BLaER1 (cell line): ENCODE measurements at regions not wholly inside any gene's neighbourhood (a gene's known extent, or its start where the extent isn't known, plus 50 kb on each side); places are given as distances from the start of the nearest gene placed in this dataset.

Experiments used
- H3K27ac ChIP-seq: shearing (Covaris generic); formaldehyde crosslinking; 2 replicates; pipeline ENCODE4 v1.8.1; 2022
- H3K27me3 ChIP-seq: shearing (Covaris generic); formaldehyde crosslinking; 2 replicates; pipeline ENCODE4 v1.8.1; 2022
- H3K36me3 ChIP-seq: shearing (Covaris generic); formaldehyde crosslinking; 2 replicates; pipeline ENCODE4 v1.8.1; 2022
- H3K4me1 ChIP-seq: shearing (Covaris generic); formaldehyde crosslinking; 2 replicates; pipeline ENCODE4 v1.8.1; 2022
- H3K4me2 ChIP-seq: shearing (Covaris generic); formaldehyde crosslinking; 2 replicates; pipeline ENCODE4 v1.8.1; 2022
- H3K4me3 ChIP-seq: shearing (Covaris generic); formaldehyde crosslinking; 2 replicates; pipeline ENCODE4 v1.8.1; 2022
- H3K9ac ChIP-seq: shearing (Covaris generic); formaldehyde crosslinking; 2 replicates; pipeline ENCODE4 v1.8.1; 2022
- H3K9me3 ChIP-seq: shearing (Covaris generic); formaldehyde crosslinking; 2 replicates; pipeline ENCODE4 v1.8.1; 2022
- H4K20me1 ChIP-seq: shearing (Covaris generic); formaldehyde crosslinking; 2 replicates; pipeline ENCODE4 v1.8.1; 2022
- Cebpa-rat ChIP-seq: shearing (Covaris generic); IDR thresholded peaks from 2 replicates; pipeline ENCODE4 v1.8.1; 2022

- H3K4me1 ChIP-seq = peaks cover 22% of the 10 kb centered on the region
- no peaks in the 10 kb centered on the region for H3K27me3 ChIP-seq
- no peak for TF ChIP-seq Cebpa-rat
- no peaks in the 10 kb centered on the region for H3K9me3 ChIP-seq
- H3K4me2 ChIP-seq = no peak overlapping the region
- no peaks in the 10 kb centered on the region for H4K20me1 ChIP-seq
- H3K27ac ChIP-seq = no peak overlapping the region
- no peak overlapping the region for H3K9ac ChIP-seq
- H3K4me3 ChIP-seq = no peak overlapping the region
- no peaks in the 10 kb centered on the region for H3K36me3 ChIP-seq
Observed at GRCh38 chr2:16325016-16325975, 340.3 kb downstream of the CYRIA start.

- no peaks in the 10 kb centered on the region for H3K27me3 ChIP-seq
- peaks cover 22% of the 10 kb centered on the region for H3K4me1 ChIP-seq
- no peaks in the 10 kb centered on the region for H3K9me3 ChIP-seq
- no peak overlapping the region for H3K9ac ChIP-seq
- no peak overlapping the region for H3K4me2 ChIP-seq
- H3K27ac ChIP-seq = no peak overlapping the region
- H3K4me3 ChIP-seq = no peak overlapping the region
- TF ChIP-seq Cebpa-rat = no peak
- no peaks in the 10 kb centered on the region for H4K20me1 ChIP-seq
- H3K36me3 ChIP-seq = no peaks in the 10 kb centered on the region
Observed at GRCh38 chr2:16324544-16324937, 341.1 kb downstream of the CYRIA start.

GRCh38 chr2:16323551-16324543 is 341.8 kb downstream of the CYRIA start:
- H3K4me2 ChIP-seq = no peak overlapping the region
- H3K9me3 ChIP-seq = no peaks in the 10 kb centered on the region
- TF ChIP-seq Cebpa-rat = no peak
- H4K20me1 ChIP-seq = no peaks in the 10 kb centered on the region
- H3K9ac ChIP-seq = no peak overlapping the region
- no peak overlapping the region for H3K27ac ChIP-seq
- H3K36me3 ChIP-seq = no peaks in the 10 kb centered on the region
- H3K27me3 ChIP-seq = no peaks in the 10 kb centered on the region
- H3K4me3 ChIP-seq = no peak overlapping the region
- peaks cover 22% of the 10 kb centered on the region for H3K4me1 ChIP-seq

GRCh38 chr2:16323126-16323520 is 342.5 kb downstream of the CYRIA start:
- H4K20me1 ChIP-seq = no peaks in the 10 kb centered on the region
- H3K4me1 ChIP-seq = peaks cover 29% of the 10 kb centered on the region
- no peaks in the 10 kb centered on the region for H3K27me3 ChIP-seq
- no peak overlapping the region for H3K4me3 ChIP-seq
- no peak overlapping the region for H3K9ac ChIP-seq
- H3K9me3 ChIP-seq = no peaks in the 10 kb centered on the region
- no peak overlapping the region for H3K4me2 ChIP-seq
- H3K27ac ChIP-seq = no peak overlapping the region
- no peak for TF ChIP-seq Cebpa-rat
- H3K36me3 ChIP-seq = no peaks in the 10 kb centered on the region

GRCh38 chr2:16322308-16323125 is 343.1 kb downstream of the CYRIA start:
- H3K36me3 ChIP-seq = no peaks in the 10 kb centered on the region
- no peak overlapping the region for H3K27ac ChIP-seq
- H3K4me1 ChIP-seq = peaks cover 26% of the 10 kb centered on the region
- no peaks in the 10 kb centered on the region for H3K27me3 ChIP-seq
- no peak overlapping the region for H3K4me3 ChIP-seq
- H3K4me2 ChIP-seq = no peak overlapping the region
- no peaks in the 10 kb centered on the region for H3K9me3 ChIP-seq
- no peak for TF ChIP-seq Cebpa-rat
- H3K9ac ChIP-seq = no peak overlapping the region
- no peaks in the 10 kb centered on the region for H4K20me1 ChIP-seq

GRCh38 chr2:16321872-16322271 is 343.8 kb downstream of the CYRIA start:
- H3K9me3 ChIP-seq = no peaks in the 10 kb centered on the region
- no peaks in the 10 kb centered on the region for H3K36me3 ChIP-seq
- H3K9ac ChIP-seq = no peak overlapping the region
- no peaks in the 10 kb centered on the region for H4K20me1 ChIP-seq
- H3K4me2 ChIP-seq = no peak overlapping the region
- H3K27me3 ChIP-seq = no peaks in the 10 kb centered on the region
- H3K4me3 ChIP-seq = no peak overlapping the region
- no peak overlapping the region for H3K27ac ChIP-seq
- H3K4me1 ChIP-seq = peaks cover 26% of the 10 kb centered on the region
- no peak for TF ChIP-seq Cebpa-rat

- Histone ChIP-seq H3K9ac (no peak overlapping the region), H3K4me2 (no peak overlapping the region), H3K27me3 (no peaks in the 10 kb centered on the region), H3K9me3 (no peaks in the 10 kb centered on the region), H3K4me3 (no peak overlapping the region), H3K4me1 (peaks cover 26% of the 10 kb centered on the region), H3K36me3 (no peaks in the 10 kb centered on the region), H4K20me1 (no peaks in the 10 kb centered on the region), H3K27ac (no peak overlapping the region)
- no peak for TF ChIP-seq Cebpa-rat
Observed at GRCh38 chr2:16321256-16321655, 344.4 kb downstream of the CYRIA start.

GRCh38 chr2:16320716-16321115 is 344.9 kb downstream of the CYRIA start:
- Histone ChIP-seq H3K27ac (no peak overlapping the region), H3K36me3 (no peaks in the 10 kb centered on the region), H3K4me3 (no peak overlapping the region), H3K27me3 (no peaks in the 10 kb centered on the region), H3K9ac (no peak overlapping the region), H3K4me2 (no peak overlapping the region), H3K4me1 (peaks cover 21% of the 10 kb centered on the region), H4K20me1 (no peaks in the 10 kb centered on the region), H3K9me3 (no peaks in the 10 kb centered on the region)
- TF ChIP-seq Cebpa-rat = no peak

GRCh38 chr2:16319551-16320121 is 346.0 kb downstream of the CYRIA start:
- H3K4me1 ChIP-seq = peaks cover 21% of the 10 kb centered on the region
- H3K27me3 ChIP-seq = no peaks in the 10 kb centered on the region
- no peak overlapping the region for H3K4me3 ChIP-seq
- H4K20me1 ChIP-seq = no peaks in the 10 kb centered on the region
- H3K9me3 ChIP-seq = no peaks in the 10 kb centered on the region
- H3K36me3 ChIP-seq = no peaks in the 10 kb centered on the region
- H3K9ac ChIP-seq = no peak overlapping the region
- no peak for TF ChIP-seq Cebpa-rat
- H3K27ac ChIP-seq = no peak overlapping the region
- H3K4me2 ChIP-seq = no peak overlapping the region
